Right renal pelvis (tissue), 4 donors: ENCODE measurements at regions not wholly inside any gene's neighbourhood (a gene's known extent, or its start where the extent isn't known, plus 50 kb on each side); places are given as distances from the start of the nearest gene placed in this dataset.

Experiments used
- DNase-seq, 4 donors: peaks; one replicate each; pipeline ENCODE4 v3.0.0-alpha.2; 2013; ENCODE audit warnings: low read depth in 4 of 4, low spot score in 3 of 4, missing footprints in 1 of 4

- DNase-seq, result no peak
Observed at GRCh38 chr9:129490583-129491486, 130.1 kb downstream of the C9orf50 start.

DNA sequence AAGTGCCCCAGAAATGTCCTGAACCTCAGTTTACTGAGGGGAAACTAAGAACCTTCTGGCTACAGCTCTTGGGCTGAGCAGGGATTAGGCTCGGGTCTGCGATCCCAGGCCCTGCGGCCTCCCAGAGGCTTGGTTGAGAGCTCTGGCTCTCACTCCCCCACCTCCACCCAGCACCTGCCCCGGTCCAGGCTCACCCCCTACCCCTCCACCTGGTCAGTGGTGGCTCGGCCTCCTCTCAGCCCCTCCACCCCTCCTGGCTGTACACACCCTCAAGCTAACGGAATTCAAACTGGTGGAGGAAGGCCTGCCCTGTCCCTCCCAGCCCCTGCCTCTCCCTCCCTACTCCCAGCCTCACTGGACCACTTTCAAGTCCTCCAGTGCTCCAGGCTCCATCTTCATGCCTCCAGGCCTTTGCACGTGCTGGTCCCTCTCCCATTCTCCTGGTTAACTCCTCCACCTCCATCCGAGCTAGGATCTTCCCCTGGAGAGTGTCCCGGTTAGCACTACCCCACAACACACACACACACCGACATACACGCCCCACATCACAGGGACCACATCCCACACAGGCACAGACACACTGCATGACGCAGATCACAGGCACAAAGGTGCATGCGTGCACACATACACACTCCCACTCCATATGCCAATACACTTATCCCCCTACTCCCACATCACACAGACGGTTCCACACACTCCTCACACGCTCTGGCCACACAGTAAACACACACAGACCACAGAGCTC is 130.9 kb downstream of the C9orf50 start:
- DNase-seq, result no peak

DNA sequence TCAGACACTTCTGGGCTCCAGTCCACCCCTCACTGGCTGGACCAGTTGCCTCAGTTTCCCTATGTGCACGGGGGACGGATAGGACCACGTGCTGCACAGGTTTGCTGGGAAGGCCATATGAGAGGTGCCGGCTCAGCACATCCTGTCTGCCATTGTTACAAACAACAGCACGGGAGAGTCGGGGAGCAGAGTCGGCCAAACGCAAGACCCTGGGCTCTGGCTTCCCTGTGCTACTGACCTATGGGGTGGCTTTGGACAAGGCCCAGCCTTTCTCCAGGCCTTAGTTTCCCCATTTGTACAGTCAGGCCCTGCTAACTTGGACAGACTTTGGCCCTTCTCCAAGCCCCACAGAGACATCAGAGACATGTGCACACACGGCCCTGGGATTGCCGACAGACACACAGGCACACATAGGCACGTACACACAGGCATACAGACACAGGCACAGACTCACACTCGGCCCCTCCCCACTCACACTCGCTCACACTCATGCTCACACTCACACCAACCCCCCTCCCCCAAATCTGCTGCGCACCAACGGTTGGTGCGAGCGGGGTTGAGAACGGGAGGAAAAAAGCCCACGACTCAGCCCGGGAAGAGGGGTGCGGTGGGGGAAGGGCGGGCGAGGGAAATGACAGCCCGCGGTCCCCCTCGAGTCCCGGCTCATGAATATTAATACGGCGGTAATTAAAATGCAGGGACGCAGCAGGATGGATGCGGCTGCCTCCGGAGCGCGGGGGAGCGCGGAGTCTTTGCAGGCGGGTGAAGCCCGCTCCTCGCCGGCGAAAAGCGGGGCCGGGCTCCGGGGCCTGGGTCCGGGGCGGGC is 133.0 kb downstream of the C9orf50 start:
- DNase-seq, result no peak

- no peak for DNase-seq
Observed at GRCh38 chr9:129486756-129487657, 133.9 kb downstream of the C9orf50 start.

- DNase-seq, result no peak
Observed at GRCh38 chr9:129485145-129485774, 135.6 kb downstream of the C9orf50 start.

DNA sequence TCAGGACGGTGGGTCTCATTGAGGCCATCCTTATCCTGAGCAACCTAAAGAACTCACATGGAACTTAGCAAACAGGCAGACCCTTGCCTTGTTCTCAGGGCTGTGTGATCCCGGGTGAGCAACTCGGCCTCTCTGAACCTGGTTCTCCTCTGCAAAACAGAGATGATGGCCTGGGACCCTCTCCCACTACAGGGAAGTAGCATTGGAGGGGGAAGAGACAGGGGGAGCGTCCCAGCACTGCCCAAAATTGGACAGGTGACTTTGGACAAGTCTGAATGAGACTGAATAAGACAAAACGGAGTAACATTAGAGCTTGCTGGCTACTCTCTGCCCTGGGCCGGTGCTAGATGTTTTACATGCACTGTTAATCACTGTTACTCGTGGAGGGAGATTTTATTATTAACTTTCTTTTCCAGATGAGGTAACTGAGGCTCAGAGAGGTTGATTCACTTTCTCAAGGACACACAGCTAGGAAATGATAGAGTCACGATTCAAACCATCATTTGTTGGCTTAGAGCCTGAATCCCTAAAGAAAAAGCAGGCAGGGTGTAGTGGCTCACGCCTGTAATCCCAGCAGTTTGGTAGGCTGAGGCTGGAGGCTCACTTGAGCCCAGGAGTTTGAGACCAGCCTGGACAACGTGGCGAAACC is 136.4 kb downstream of the C9orf50 start:
- no peak for DNase-seq

- no peak for DNase-seq
Observed at GRCh38 chr9:129483415-129484351, 137.2 kb downstream of the C9orf50 start.

DNA sequence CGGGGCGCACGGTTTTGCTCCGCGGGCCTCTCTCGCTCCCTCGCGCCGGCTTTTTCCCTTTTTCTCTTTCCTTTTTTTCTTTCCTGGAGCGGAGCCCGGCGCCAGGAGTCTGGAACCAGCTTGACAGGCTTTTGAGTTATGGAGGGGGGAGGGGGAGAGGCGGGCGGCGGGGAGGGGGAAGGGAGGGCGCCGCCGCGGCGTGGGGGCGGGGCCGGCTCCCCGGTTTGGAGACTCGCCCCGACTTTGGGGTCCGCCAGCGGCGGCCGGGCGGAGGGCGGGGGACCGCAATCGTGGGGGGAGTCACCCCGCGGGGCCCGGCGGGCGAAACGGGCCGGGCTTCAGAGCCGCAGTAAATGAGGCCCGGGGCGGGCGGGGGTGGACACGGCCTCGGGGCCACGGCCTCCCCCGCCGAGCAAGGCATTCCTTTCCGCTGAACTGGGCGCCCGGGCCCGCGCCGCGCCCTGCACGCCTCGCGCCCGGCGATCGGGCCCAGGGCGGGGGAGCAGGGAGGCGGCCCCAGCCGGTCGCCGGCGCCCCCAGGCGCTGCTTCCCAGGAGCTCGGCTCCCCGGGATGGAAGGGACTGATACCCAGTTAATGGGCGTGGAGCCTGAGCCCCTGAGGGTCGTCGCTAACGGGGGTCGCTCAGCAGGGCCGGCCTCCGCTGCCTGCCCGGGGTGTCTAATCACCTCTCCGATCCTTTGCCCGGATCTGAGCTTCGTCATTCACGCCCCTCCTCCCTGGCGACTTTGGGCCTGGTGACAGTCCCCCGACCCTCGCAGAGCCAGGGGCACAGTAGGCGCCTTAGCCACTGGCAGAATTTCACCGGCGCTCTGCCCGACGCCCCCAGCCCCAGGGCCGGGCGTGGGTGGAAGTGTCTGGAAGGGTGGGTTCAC is 138.1 kb downstream of the C9orf50 start:
- DNase-seq, result peak in 3 of 4 donors; percentile 88 to 92 (median 89)

- no peak for DNase-seq
Observed at GRCh38 chr9:129481810-129482511, 138.9 kb downstream of the C9orf50 start.

DNA sequence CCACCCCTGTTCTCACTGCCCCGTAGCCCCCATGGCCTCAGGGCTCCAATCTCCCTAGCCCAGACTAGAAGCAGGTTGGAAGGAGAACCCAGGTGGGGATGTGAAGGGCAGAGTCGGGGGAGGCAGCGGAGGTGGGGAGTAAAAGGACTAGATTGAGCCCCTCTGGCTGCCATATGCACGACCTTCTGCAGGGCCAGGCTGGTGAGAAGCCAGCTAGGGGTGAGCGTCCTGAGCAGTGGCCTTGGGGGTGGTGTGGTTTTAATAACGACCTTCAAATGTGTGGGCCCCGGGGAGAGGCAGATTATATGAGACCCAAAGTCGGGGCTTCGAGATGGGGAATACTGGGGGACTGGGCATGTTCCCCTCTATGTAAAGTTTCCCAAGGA is 139.5 kb downstream of the C9orf50 start:
- no peak for DNase-seq

DNA sequence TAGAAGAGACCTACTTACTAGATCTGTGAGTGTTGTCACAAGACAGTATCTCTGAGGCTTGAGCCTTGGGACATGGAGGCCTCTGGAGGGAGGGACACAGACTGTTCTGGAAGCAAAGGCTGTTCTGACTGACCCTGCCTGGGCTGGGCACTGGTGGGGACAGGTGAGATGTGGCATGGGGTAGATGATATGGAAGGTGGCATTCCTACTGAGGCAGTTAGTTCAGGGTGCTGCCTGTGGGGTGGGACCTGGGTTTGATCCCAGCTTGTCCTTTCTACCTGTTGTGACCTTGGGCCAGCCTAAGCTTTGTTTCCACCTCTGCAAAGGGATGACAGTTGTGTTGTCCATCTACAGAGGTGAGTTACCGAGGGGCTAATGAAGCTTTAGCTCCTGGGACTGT is 140.2 kb downstream of the C9orf50 start:
- DNase-seq, result no peak

GRCh38 chr9:129480227-129480626 is 140.7 kb downstream of the C9orf50 start:
- DNase-seq, result no peak

- no peak for DNase-seq
Observed at GRCh38 chr9:129479631-129480011, 141.3 kb downstream of the C9orf50 start.

DNA sequence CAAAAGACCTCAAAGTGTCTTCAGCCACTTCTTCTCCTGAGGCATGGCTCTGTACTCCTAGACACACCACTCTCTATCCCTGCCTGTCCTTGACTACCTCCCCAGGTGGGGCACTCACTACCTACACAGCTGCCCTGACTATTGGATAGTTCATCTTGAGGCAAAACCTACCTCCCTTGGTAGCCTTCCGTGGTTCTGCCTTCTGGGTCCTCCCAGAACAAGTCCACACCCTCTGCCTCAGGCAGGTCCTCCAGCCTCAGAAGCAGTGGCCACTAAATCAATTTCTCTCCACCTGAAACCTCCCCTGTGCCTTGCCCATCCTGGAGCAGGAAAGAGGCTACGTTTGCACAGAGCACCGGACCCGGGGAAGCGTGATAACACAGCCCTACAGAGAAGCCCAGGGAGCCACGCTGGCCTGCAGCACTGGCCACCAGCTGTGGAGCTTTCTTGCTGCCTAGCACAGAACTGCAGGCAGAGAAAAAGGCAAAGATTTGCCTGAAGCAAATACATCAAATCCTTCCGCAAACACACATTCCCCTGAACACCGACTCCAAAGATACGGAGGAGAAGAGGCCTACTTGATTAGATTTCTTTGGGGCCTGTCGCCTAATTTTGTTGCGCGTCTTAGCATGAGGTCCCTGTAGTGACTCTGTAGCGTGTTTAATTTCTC is 141.8 kb downstream of the C9orf50 start:
- no peak for DNase-seq

DNA sequence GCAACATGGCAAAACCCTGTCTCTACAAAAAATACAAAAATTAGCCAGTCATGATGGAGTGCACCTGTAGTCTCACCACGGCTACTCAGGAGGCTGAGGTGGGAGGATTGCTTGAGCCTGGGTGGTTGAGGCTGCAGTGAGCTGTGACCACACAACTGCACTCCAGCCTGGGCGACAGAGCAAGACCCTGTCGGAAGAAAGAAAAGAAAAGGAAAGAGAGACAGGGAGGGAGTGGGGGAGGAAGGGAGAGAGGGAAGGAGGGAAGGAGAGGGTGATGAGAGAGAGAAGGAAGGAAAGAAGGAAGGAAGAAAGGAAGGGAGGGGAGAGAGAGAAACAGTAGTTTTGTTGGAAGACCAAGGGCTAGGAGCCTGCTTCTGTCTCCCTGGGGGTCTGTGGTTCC is 142.4 kb downstream of the C9orf50 start:
- DNase-seq, result no peak
